ENCODE measurements at regions not wholly inside any gene's neighbourhood (a gene's known extent, or its start where the extent isn't known, plus 50 kb on each side); places are given as distances from the start of the nearest gene placed in this dataset.

- H3K9me3 ChIP-seq = peaks cover 0 to 6% of the 10 kb centered on the region in 2 donors
- intact Hi-C loops (cut with DNase I; ENCODE audit: low total_unique reads) = no loop called here
- no peak overlapping the region for H3K4me3 ChIP-seq
- H3K36me3 ChIP-seq = no peaks in the 10 kb centered on the region
- TF ChIP-seq POLR2AphosphoS5 (IDR thresholded peaks at IDR 0.05) = no peak
- no peak for TF ChIP-seq CTCF (IDR thresholded peaks at IDR 0.05)
- no peak for TF ChIP-seq POLR2A (IDR thresholded peaks at IDR 0.05)
- no peak overlapping the region for H3K27ac ChIP-seq
- H3K27me3 ChIP-seq = no peaks in the 10 kb centered on the region
- no peak for DNase-seq (ENCODE audit: low spot score in 2 of 2)
- no peaks in the 10 kb centered on the region for H3K4me1 ChIP-seq
Measured at GRCh38 chr15:97078591-97078990, 748.1 kb downstream of the NR2F2 start.

- no peak for TF ChIP-seq CTCF (IDR thresholded peaks at IDR 0.05)
- TF ChIP-seq POLR2AphosphoS5 (IDR thresholded peaks at IDR 0.05) = no peak
- no peak for TF ChIP-seq POLR2A (IDR thresholded peaks at IDR 0.05)
- Histone ChIP-seq H3K9me3 (no peaks in the 10 kb centered on the region), H3K27me3 (no peaks in the 10 kb centered on the region), H3K36me3 (no peaks in the 10 kb centered on the region), H3K27ac (no peak overlapping the region), H3K4me3 (no peak overlapping the region), H3K4me1 (no peaks in the 10 kb centered on the region)
- DNase-seq (ENCODE audit: low spot score in 2 of 2) = no peak
- intact Hi-C loops (cut with DNase I; ENCODE audit: low total_unique reads) = no loop called here
Measured at GRCh38 chr15:97081666-97082226, 751.2 kb downstream of the NR2F2 start.

GRCh38 chr15:97082830-97083229 is 752.3 kb downstream of the NR2F2 start:
- Histone ChIP-seq H3K36me3 (no peaks in the 10 kb centered on the region), H3K27ac (no peak overlapping the region), H3K9me3 (no peaks in the 10 kb centered on the region), H3K4me3 (no peak overlapping the region), H3K4me1 (no peaks in the 10 kb centered on the region), H3K27me3 (no peaks in the 10 kb centered on the region)
- intact Hi-C loops (cut with DNase I; ENCODE audit: low total_unique reads) = no loop called here
- TF ChIP-seq CTCF (IDR thresholded peaks at IDR 0.05) (no peak), POLR2AphosphoS5 (IDR thresholded peaks at IDR 0.05) (no peak), POLR2A (IDR thresholded peaks at IDR 0.05) (no peak)
- no peak for DNase-seq (ENCODE audit: low spot score in 2 of 2)

- Histone ChIP-seq H3K27me3 (no peaks in the 10 kb centered on the region), H3K4me1 (no peaks in the 10 kb centered on the region), H3K9me3 (no peaks in the 10 kb centered on the region), H3K27ac (no peak overlapping the region), H3K4me3 (no peak overlapping the region), H3K36me3 (no peaks in the 10 kb centered on the region)
- DNase-seq (ENCODE audit: low spot score in 2 of 2) = no peak
- no peak for TF ChIP-seq POLR2AphosphoS5 (IDR thresholded peaks at IDR 0.05)
- no peak for TF ChIP-seq CTCF (IDR thresholded peaks at IDR 0.05)
- TF ChIP-seq POLR2A (IDR thresholded peaks at IDR 0.05) = no peak
- intact Hi-C loops (cut with DNase I; ENCODE audit: low total_unique reads) = no loop called here
Measured at GRCh38 chr15:97084650-97085049, 754.1 kb downstream of the NR2F2 start.

- DNase-seq (ENCODE audit: low spot score in 2 of 2) = no peak
- Histone ChIP-seq H3K27me3 (no peaks in the 10 kb centered on the region), H3K9me3 (no peaks in the 10 kb centered on the region), H3K27ac (no peak overlapping the region), H3K36me3 (no peaks in the 10 kb centered on the region), H3K4me3 (no peak overlapping the region), H3K4me1 (no peaks in the 10 kb centered on the region)
- intact Hi-C loops (cut with DNase I; ENCODE audit: low total_unique reads) = no loop called here
- TF ChIP-seq POLR2A (IDR thresholded peaks at IDR 0.05) (no peak), CTCF (IDR thresholded peaks at IDR 0.05) (no peak), POLR2AphosphoS5 (IDR thresholded peaks at IDR 0.05) (no peak)
Measured at GRCh38 chr15:97085731-97086130, 755.2 kb downstream of the NR2F2 start.

Measured in breast epithelium (tissue), 4 donors.